ENCODE measurements at regions not wholly inside any gene's neighbourhood (a gene's known extent, or its start where the extent isn't known, plus 50 kb on each side); places are given as distances from the start of the nearest gene placed in this dataset.

DNA sequence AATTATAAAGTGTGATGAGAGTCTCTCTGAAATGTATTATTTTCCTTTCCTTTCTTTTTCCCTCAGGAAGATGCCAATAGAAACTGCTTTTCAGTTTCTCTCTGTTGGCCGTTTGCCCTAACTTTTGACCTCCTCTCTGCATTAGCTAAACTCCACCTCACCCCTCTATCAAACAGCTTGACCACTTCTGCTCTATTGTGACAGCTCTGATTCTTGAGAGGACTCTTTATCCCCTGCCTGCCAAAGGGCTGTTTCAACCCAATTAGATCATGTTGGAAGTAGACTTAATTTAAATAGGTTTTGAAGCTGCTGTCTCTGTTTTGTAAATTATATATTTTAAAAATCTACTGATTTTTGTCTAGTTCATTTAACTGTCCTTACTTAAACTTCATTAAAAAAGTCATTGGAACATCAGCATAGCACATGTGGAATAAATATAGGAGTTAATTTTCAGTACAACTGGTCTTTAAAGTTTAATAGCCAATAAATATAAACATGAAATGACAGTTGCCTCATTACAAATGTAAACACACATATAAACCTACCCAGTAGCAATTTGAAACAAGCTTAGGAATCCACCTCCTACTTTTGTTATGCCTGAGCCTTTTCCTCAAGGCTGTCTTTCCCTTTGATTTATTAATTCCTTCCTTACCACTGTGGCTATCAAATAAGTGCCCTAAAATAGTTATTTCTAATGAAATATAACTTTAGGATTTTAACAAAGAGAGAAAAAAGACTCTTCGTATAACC lies 152.0 kb downstream of the CHRM3 start:
- H3K27ac ChIP-seq, result no peak overlapping the region
- TF ChIP-seq, protein P1, sequence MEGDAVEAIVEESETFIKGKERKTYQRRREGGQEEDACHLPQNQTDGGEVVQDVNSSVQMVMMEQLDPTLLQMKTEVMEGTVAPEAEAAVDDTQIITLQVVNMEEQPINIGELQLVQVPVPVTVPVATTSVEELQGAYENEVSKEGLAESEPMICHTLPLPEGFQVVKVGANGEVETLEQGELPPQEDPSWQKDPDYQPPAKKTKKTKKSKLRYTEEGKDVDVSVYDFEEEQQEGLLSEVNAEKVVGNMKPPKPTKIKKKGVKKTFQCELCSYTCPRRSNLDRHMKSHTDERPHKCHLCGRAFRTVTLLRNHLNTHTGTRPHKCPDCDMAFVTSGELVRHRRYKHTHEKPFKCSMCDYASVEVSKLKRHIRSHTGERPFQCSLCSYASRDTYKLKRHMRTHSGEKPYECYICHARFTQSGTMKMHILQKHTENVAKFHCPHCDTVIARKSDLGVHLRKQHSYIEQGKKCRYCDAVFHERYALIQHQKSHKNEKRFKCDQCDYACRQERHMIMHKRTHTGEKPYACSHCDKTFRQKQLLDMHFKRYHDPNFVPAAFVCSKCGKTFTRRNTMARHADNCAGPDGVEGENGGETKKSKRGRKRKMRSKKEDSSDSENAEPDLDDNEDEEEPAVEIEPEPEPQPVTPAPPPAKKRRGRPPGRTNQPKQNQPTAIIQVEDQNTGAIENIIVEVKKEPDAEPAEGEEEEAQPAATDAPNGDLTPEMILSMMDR (conservative IDR thresholded peaks at IDR 0.05), result no peak

DNA sequence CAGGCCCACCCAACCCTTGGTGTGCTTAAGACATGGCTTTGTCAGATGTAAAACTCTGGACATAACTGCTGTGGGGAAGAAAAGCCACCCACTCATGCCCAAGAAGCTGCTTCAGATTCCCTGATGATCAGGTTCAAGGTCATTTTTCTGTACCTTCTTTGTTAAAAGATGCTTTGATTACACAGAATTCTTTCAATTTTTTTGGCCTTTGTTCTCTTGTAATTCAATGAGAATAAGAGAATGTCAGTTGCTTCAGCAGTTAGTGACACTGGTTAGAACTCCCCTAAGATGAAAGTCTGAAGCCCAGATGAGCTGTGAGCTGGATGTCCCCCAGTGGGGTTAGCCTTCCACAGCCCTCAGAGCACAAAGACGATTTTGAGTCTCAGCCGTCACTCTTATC lies 152.7 kb downstream of the CHRM3 start:
- TF ChIP-seq, protein P1 (conservative IDR thresholded peaks at IDR 0.05), result no peak
- H3K27ac ChIP-seq, result no peak overlapping the region

DNA sequence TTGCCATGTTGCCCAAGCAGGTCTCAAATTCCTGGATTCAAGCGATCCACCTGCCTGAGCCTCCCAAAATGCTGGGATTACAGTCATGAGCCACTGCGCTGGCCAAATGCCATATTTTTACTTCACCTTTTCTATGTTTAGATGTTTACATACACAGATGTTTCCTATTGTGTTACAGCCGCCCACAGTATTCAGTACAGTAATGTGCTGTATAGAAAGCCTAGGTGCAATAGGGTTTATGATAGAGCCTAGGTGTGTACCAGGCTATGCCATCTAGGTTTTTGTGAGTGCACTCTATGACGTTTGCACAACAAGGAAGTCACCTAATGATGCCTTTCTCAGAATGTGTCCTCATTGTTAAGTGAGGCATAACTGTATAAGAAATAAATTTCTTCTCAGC lies 153.4 kb downstream of the CHRM3 start:
- H3K27ac ChIP-seq, result no peak overlapping the region
- TF ChIP-seq, protein P1 (conservative IDR thresholded peaks at IDR 0.05), result no peak

DNA sequence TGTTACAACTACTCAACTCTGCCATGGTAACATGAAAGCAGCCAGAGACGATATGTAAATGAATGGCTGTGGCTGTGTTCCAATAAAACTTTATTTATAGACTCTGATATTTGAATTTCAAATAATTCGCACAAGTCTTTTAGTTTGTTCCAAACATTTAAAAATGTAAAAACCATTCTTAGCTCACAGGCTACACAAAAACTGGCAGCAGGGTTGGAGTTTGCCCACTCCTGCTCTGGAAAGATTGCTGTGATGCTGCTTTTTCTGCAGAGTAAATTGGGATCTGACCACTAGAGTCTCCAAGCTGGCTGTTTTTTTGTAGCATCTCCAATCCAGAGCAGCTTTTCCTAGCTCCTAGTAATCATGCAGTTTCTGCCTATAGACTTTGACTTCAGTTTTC lies 157.5 kb downstream of the CHRM3 start:
- H3K27ac ChIP-seq, result no peak overlapping the region
- TF ChIP-seq, protein P1 (conservative IDR thresholded peaks at IDR 0.05), result no peak

DNA sequence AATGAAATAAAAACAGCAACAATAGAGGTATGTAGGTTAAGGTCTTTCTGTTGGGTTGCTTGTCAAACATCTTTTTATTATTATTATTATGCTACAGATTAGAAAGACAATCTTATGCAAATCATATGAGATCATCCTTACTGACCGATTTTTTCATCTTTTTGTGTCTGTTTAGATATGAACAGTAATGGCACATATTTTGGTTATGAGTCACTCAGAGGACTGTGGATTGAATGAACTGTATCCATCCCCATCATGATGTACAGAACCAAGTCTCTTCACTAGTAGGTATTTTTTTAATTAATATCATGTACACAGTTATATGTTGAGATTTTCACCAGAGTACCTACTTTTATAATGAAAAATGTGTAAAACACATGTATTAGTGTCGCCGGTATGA lies 159.1 kb downstream of the CHRM3 start:
- no peak overlapping the region for H3K27ac ChIP-seq
- TF ChIP-seq, protein P1 (conservative IDR thresholded peaks at IDR 0.05), result no peak

DNA sequence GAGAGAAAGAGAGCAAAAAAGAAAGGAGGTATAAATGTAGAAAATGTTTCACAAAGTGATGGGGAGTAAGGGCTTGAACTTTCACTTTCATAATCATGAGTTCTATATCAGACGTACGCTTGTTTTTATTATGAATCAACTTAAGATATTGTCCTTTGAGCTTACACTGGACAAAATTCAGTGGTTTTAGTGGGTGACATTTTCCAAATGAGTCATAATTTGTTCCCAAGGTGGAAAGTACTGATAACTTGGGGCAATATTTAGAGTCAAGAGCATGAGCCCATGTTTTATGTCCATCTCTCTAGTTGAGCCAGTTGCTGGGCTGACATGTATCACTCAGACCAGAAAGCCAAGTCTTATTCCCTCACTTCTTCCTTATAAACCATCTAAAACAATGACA lies 161.6 kb downstream of the CHRM3 start:
- H3K27ac ChIP-seq, result no peak overlapping the region
- TF ChIP-seq, protein P1 (conservative IDR thresholded peaks at IDR 0.05), result no peak

DNA sequence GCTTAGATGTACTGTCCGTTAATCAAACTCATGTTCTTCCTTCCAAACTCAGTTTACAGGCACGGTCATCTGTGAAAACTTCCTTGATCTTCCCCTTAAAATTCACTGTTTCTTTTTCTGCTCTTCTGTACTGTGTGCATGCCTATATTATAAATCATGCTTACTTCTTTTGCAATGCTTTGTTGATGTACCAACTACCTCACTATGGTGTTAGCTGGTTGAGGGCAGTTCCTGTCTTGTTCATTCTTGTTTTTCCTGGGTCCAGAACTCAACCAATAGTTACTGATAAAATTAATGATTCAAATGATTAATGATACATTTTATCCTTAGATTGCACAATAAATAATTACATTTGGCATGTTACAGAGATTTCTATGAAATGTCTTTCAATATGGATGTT lies 163.8 kb downstream of the CHRM3 start:
- H3K27ac ChIP-seq, result no peak overlapping the region
- TF ChIP-seq, protein P1 (conservative IDR thresholded peaks at IDR 0.05), result no peak
